GM12892 (cell line): ENCODE measurements at regions not wholly inside any gene's neighbourhood (a gene's known extent, or its start where the extent isn't known, plus 50 kb on each side); places are given as distances from the start of the nearest gene placed in this dataset.

Experiments
- POLR2A ChIP-seq: IDR thresholded peaks from 2 replicates; pipeline ENCODE4 v1.6.1; 2011; ENCODE audit warnings: low read depth, low read length, control low read depth
- TAF1 ChIP-seq: IDR thresholded peaks from 2 replicates; pipeline ENCODE4 v1.6.1; 2011; ENCODE audit warnings: low read depth, mild to moderate bottlenecking, control low read depth, low read length, borderline replicate concordance

GRCh38 chr3:124516333-124516732 lies 213.9 kb upstream of the UMPS start:
- TF ChIP-seq POLR2A: no peak
- no peak for TF ChIP-seq TAF1
